Neural progenitor cell (in vitro differentiated cells): ENCODE measurements at regions not wholly inside any gene's neighbourhood (a gene's known extent, or its start where the extent isn't known, plus 50 kb on each side); places are given as distances from the start of the nearest gene placed in this dataset.

Source experiments
- CTCF ChIP-seq: fragments of 200-600 bp; sonication (generic); IDR thresholded peaks from 2 replicates; pipeline ENCODE4 v1.5.1; 2017; ENCODE audit warnings: antibody characterized with exemption, mild to moderate bottlenecking
- EZH2 ChIP-seq: fragments of 200-600 bp; sonication (generic); IDR thresholded peaks from 2 replicates; pipeline ENCODE4 v1.6.1; 2017; ENCODE audit warnings: antibody characterized with exemption, mild to moderate bottlenecking, moderate library complexity

- no peak for TF ChIP-seq CTCF
- no peak for TF ChIP-seq EZH2
Observed at GRCh38 chr7:156015237-156016020, 203.2 kb upstream of the SHH start.
